IgD-negative memory B cell (primary cell): ENCODE measurements at regions not wholly inside any gene's neighbourhood (a gene's known extent, or its start where the extent isn't known, plus 50 kb on each side); places are given as distances from the start of the nearest gene placed in this dataset.

Experiments
- H3K27ac Mint-ChIP-seq, 3 donors: one replicate each; pipeline ENCODE4 v1.8.0; 2020 to 2022; ENCODE audit warnings: mild to moderate bottlenecking in 3 of 3, mixed read lengths in 3 of 3, moderate library complexity in 1 of 3
- H3K27me3 Mint-ChIP-seq: one replicate; pipeline ENCODE4 v1.8.0; 2021; ENCODE audit warnings: mixed read lengths
- H3K36me3 Mint-ChIP-seq: one replicate; pipeline ENCODE4 v1.8.0; 2020; ENCODE audit warnings: mild to moderate bottlenecking, mixed read lengths
- H3K4me1 Mint-ChIP-seq, 3 donors: one replicate each; pipeline ENCODE4 v1.8.0; 2020 to 2022; ENCODE audit warnings: mixed read lengths in 3 of 3, mild to moderate bottlenecking in 1 of 3
- H3K4me3 Mint-ChIP-seq, 4 donors: one replicate each; pipeline ENCODE4 v1.8.0; 2020 to 2022; ENCODE audit warnings: mild to moderate bottlenecking in 4 of 4, mixed read lengths in 4 of 4, moderate library complexity in 3 of 4
- H3K9me3 Mint-ChIP-seq, 3 donors: one replicate each; pipeline ENCODE4 v1.8.0; 2020 to 2021; ENCODE audit warnings: mixed read lengths in 3 of 3, mild to moderate bottlenecking in 1 of 3

GRCh38 chr6:40954446-40955177 lies 84.4 kb downstream of the UNC5CL start:
- H3K36me3 Mint-ChIP-seq = no peaks in the 10 kb centered on the region
- H3K27ac Mint-ChIP-seq = no peak overlapping the region
- H3K9me3 Mint-ChIP-seq = peaks cover 0 to 2% (median 0%) of the 10 kb centered on the region in 3 donors
- no peaks in the 10 kb centered on the region for H3K4me1 Mint-ChIP-seq
- H3K4me3 Mint-ChIP-seq = no peak overlapping the region
- peaks cover 5% of the 10 kb centered on the region for H3K27me3 Mint-ChIP-seq

GRCh38 chr6:40953486-40953885 lies 85.5 kb downstream of the UNC5CL start:
- Mint-ChIP-seq H3K27me3 (peaks cover 5% of the 10 kb centered on the region), H3K36me3 (peaks cover 2% of the 10 kb centered on the region)

GRCh38 chr6:40950986-40951698 lies 87.9 kb downstream of the UNC5CL start:
- Mint-ChIP-seq H3K36me3 (peaks cover 2% of the 10 kb centered on the region), H3K9me3 (peaks cover 0 to 2% (median 0%) of the 10 kb centered on the region in 3 donors), H3K4me1 (no peaks in the 10 kb centered on the region), H3K27ac (no peak overlapping the region), H3K27me3 (peaks cover 5% of the 10 kb centered on the region), H3K4me3 (no peak overlapping the region)

More at GRCh38 chr6:40953486-40953885, 85.5 kb downstream of the UNC5CL start:
- no peak overlapping the region for H3K4me3 Mint-ChIP-seq
- H3K27ac Mint-ChIP-seq = no peak overlapping the region
- H3K4me1 Mint-ChIP-seq = no peaks in the 10 kb centered on the region
- H3K9me3 Mint-ChIP-seq = peaks cover 0 to 2% (median 0%) of the 10 kb centered on the region in 3 donors

GRCh38 chr6:40948570-40948969 lies 90.5 kb downstream of the UNC5CL start:
- Mint-ChIP-seq H3K9me3 (peaks cover 0 to 2% (median 0%) of the 10 kb centered on the region in 3 donors), H3K27ac (no peak overlapping the region), H3K4me1 (no peaks in the 10 kb centered on the region), H3K4me3 (no peak overlapping the region), H3K27me3 (peaks cover 4% of the 10 kb centered on the region), H3K36me3 (peaks cover 2% of the 10 kb centered on the region)

GRCh38 chr6:40947876-40948526 lies 91.0 kb downstream of the UNC5CL start:
- H3K4me1 Mint-ChIP-seq = no peaks in the 10 kb centered on the region
- H3K9me3 Mint-ChIP-seq = peaks cover 0 to 2% (median 0%) of the 10 kb centered on the region in 3 donors
- no peak overlapping the region for H3K27ac Mint-ChIP-seq
- peaks cover 4% of the 10 kb centered on the region for H3K27me3 Mint-ChIP-seq
- H3K4me3 Mint-ChIP-seq = no peak overlapping the region
- H3K36me3 Mint-ChIP-seq = peaks cover 2% of the 10 kb centered on the region

GRCh38 chr6:40946738-40947301 lies 92.2 kb downstream of the UNC5CL start:
- H3K4me1 Mint-ChIP-seq = no peaks in the 10 kb centered on the region
- H3K4me3 Mint-ChIP-seq = no peak overlapping the region
- H3K27ac Mint-ChIP-seq = no peak overlapping the region
- H3K9me3 Mint-ChIP-seq = peaks cover 0 to 4% (median 0%) of the 10 kb centered on the region in 3 donors
- H3K27me3 Mint-ChIP-seq = peaks cover 7% of the 10 kb centered on the region
- peaks cover 2% of the 10 kb centered on the region for H3K36me3 Mint-ChIP-seq

- Mint-ChIP-seq H3K36me3 (no peaks in the 10 kb centered on the region), H3K4me3 (no peak overlapping the region), H3K4me1 (no peaks in the 10 kb centered on the region), H3K9me3 (peaks cover 2 to 8% (median 2%) of the 10 kb centered on the region in 3 donors), H3K27me3 (peaks cover 11% of the 10 kb centered on the region), H3K27ac (no peak overlapping the region)
These were observed 101.5 kb downstream of the UNC5CL start for GRCh38 chr6:40937491-40937890.

- H3K27ac Mint-ChIP-seq = no peak overlapping the region
These were observed 102.2 kb downstream of the UNC5CL start for GRCh38 chr6:40936818-40937251.

GRCh38 chr6:40933864-40934263 lies 105.2 kb downstream of the UNC5CL start:
- Mint-ChIP-seq H3K27ac (no peak overlapping the region), H3K4me3 (no peak overlapping the region), H3K9me3 (peaks cover 0 to 2% (median 0%) of the 10 kb centered on the region in 3 donors), H3K36me3 (no peaks in the 10 kb centered on the region), H3K4me1 (no peaks in the 10 kb centered on the region), H3K27me3 (peaks cover 6% of the 10 kb centered on the region)

More at GRCh38 chr6:40936818-40937251, 102.2 kb downstream of the UNC5CL start:
- Mint-ChIP-seq H3K4me3 (no peak overlapping the region), H3K4me1 (no peaks in the 10 kb centered on the region), H3K27me3 (peaks cover 9% of the 10 kb centered on the region), H3K9me3 (peaks cover 2 to 8% (median 2%) of the 10 kb centered on the region in 3 donors), H3K36me3 (no peaks in the 10 kb centered on the region)

GRCh38 chr6:40932953-40933352 lies 106.1 kb downstream of the UNC5CL start:
- Mint-ChIP-seq H3K9me3 (no peaks in the 10 kb centered on the region), H3K4me3 (no peak overlapping the region), H3K4me1 (no peaks in the 10 kb centered on the region), H3K36me3 (no peaks in the 10 kb centered on the region), H3K27ac (no peak overlapping the region), H3K27me3 (peaks cover 6% of the 10 kb centered on the region)

GRCh38 chr6:40932366-40932765 lies 106.7 kb downstream of the UNC5CL start:
- H3K27me3 Mint-ChIP-seq = peaks cover 6% of the 10 kb centered on the region
- H3K4me3 Mint-ChIP-seq = no peak overlapping the region
- H3K27ac Mint-ChIP-seq = no peak overlapping the region
- no peaks in the 10 kb centered on the region for H3K9me3 Mint-ChIP-seq
- H3K4me1 Mint-ChIP-seq = no peaks in the 10 kb centered on the region
- H3K36me3 Mint-ChIP-seq = no peaks in the 10 kb centered on the region

GRCh38 chr6:40931931-40932330 lies 107.1 kb downstream of the UNC5CL start:
- Mint-ChIP-seq H3K4me1 (no peaks in the 10 kb centered on the region), H3K36me3 (no peaks in the 10 kb centered on the region), H3K27me3 (peaks cover 6% of the 10 kb centered on the region), H3K9me3 (no peaks in the 10 kb centered on the region), H3K27ac (no peak overlapping the region), H3K4me3 (no peak overlapping the region)

- H3K36me3 Mint-ChIP-seq = no peaks in the 10 kb centered on the region
- no peak overlapping the region for H3K4me3 Mint-ChIP-seq
- H3K27ac Mint-ChIP-seq = no peak overlapping the region
- H3K27me3 Mint-ChIP-seq = peaks cover 4% of the 10 kb centered on the region
- no peaks in the 10 kb centered on the region for H3K4me1 Mint-ChIP-seq
- H3K9me3 Mint-ChIP-seq = no peaks in the 10 kb centered on the region
These were observed 108.5 kb downstream of the UNC5CL start for GRCh38 chr6:40930555-40930954.

GRCh38 chr6:40930045-40930444 lies 109.0 kb downstream of the UNC5CL start:
- H3K36me3 Mint-ChIP-seq = no peaks in the 10 kb centered on the region
- peaks cover 4% of the 10 kb centered on the region for H3K27me3 Mint-ChIP-seq
- H3K4me3 Mint-ChIP-seq = no peak overlapping the region
- H3K4me1 Mint-ChIP-seq = no peaks in the 10 kb centered on the region
- H3K27ac Mint-ChIP-seq = no peak overlapping the region
- H3K9me3 Mint-ChIP-seq = no peaks in the 10 kb centered on the region

GRCh38 chr6:40929176-40929575 lies 109.8 kb downstream of the UNC5CL start:
- no peak overlapping the region for H3K27ac Mint-ChIP-seq
- no peaks in the 10 kb centered on the region for H3K36me3 Mint-ChIP-seq
- H3K4me3 Mint-ChIP-seq = no peak overlapping the region
- no peaks in the 10 kb centered on the region for H3K4me1 Mint-ChIP-seq
- no peaks in the 10 kb centered on the region for H3K27me3 Mint-ChIP-seq
- no peaks in the 10 kb centered on the region for H3K9me3 Mint-ChIP-seq
